HEK293 (cell line): ENCODE measurements at regions not wholly inside any gene's neighbourhood (a gene's known extent, or its start where the extent isn't known, plus 50 kb on each side); places are given as distances from the start of the nearest gene placed in this dataset.

Source experiments
- CTCF ChIP-seq: fragments of 450-650 bp; formaldehyde crosslinking; IDR thresholded peaks from 2 replicates; pipeline ENCODE4 v1.5.1; 2016; ENCODE audit warnings: missing biosample characterization, missing genetic modification characterization
- REST ChIP-seq: fragments of 450-650 bp; formaldehyde crosslinking; IDR thresholded peaks from 2 replicates; pipeline ENCODE4 v1.5.1; 2016; ENCODE audit warnings: missing biosample characterization, missing genetic modification characterization
- SALL2 ChIP-seq: fragments of 450-650 bp; formaldehyde crosslinking; IDR thresholded peaks from 2 replicates; pipeline ENCODE4 v1.5.0; 2017; ENCODE audit warnings: missing biosample characterization, mild to moderate bottlenecking, missing genetic modification characterization, borderline replicate concordance
- ZNF362 ChIP-seq: fragments of 450-650 bp; formaldehyde crosslinking; IDR thresholded peaks from 2 replicates; pipeline ENCODE4 v1.5.1; 2016; ENCODE audit warnings: missing biosample characterization, missing genetic modification characterization

GRCh38 chr4:149997881-149998421, 80.3 kb upstream of the DCLK2 start:
- TF ChIP-seq SALL2: no peak
- no peak for TF ChIP-seq CTCF (tag by site-specific recombination)
- no peak for TF ChIP-seq ZNF362 (tag by site-specific recombination)
- TF ChIP-seq REST (tag by site-specific recombination): no peak
